ENCODE measurements at regions not wholly inside any gene's neighbourhood (a gene's known extent, or its start where the extent isn't known, plus 50 kb on each side); places are given as distances from the start of the nearest gene placed in this dataset.
"Not testable (repeated sequence)": the region's sequence is repeated elsewhere in the genome, so short reads cannot be mapped to it uniquely, and the experiment has no call there.

- no peak for TF ChIP-seq FOSL1 (IDR thresholded peaks at IDR 0.05; ENCODE audit: low read depth)
- no peak for TF ChIP-seq EGR1 (IDR thresholded peaks at IDR 0.05; ENCODE audit: low read depth)
- no peak for TF ChIP-seq CEBPB (IDR thresholded peaks at IDR 0.05; ENCODE audit: low read depth)
- no peak for TF ChIP-seq CTCF (IDR thresholded peaks at IDR 0.05 in 2 of 3, conservative IDR thresholded peaks at IDR 0.05 in 1 of 3; ENCODE audit: borderline replicate concordance in 1 of 3, insufficient read depth in 1 of 3, low read depth in 2 of 3, low read length in 2 of 3)
- TF ChIP-seq ELF1 (IDR thresholded peaks at IDR 0.05; ENCODE audit: borderline replicate concordance, low read depth), result no peak
- no peak for TF ChIP-seq EZH2phosphoT487 (IDR thresholded peaks at IDR 0.05; ENCODE audit: borderline replicate concordance)
- TF ChIP-seq REST (IDR thresholded peaks at IDR 0.05; ENCODE audit: low read depth), result no peak
- TF ChIP-seq ZBTB33 (IDR thresholded peaks at IDR 0.05; ENCODE audit: extremely low read depth, insufficient replicate concordance, low read length), result no peak
- TF ChIP-seq SP1 (IDR thresholded peaks at IDR 0.05; ENCODE audit: low read depth), result no peak
- TF ChIP-seq JUND (IDR thresholded peaks at IDR 0.05), result no peak
- TF ChIP-seq EZH2 (IDR thresholded peaks at IDR 0.05), result no peak
- no peak for TF ChIP-seq SRF (IDR thresholded peaks at IDR 0.05; ENCODE audit: low read depth)
- RAD21 ChIA-PET (ENCODE audit: low non-redundant PET in 1 of 2, low total read pairs in 2 of 2, uncharacterized antibody in 2 of 2, unreplicated experiment in 2 of 2), result no interaction called here
- no TSS peak for BruUV-seq (replicated peaks)
Observed at GRCh38 chr18:22601481-22601880, 183.8 kb upstream of the CTAGE1 start.

GRCh38 chr18:22602456-22602855, 184.7 kb upstream of the CTAGE1 start:
- BruUV-seq (replicated peaks); RAD21 ChIA-PET (ENCODE audit: low non-redundant PET in 1 of 2, low total read pairs in 2 of 2, uncharacterized antibody in 2 of 2, unreplicated experiment in 2 of 2); DNase-seq (ENCODE audit: low read depth, low spot score): not testable (repeated sequence)

More at GRCh38 chr18:22601481-22601880, 183.8 kb upstream of the CTAGE1 start:
- H3K27ac ChIP-seq (ENCODE audit: low read depth, low read length), result no peak overlapping the region
- H3K9ac ChIP-seq (ENCODE audit: low read length), result no peak overlapping the region
- no peaks in the 10 kb centered on the region for H4K20me1 ChIP-seq (ENCODE audit: insufficient read depth)
- no peak for ATAC-seq
- intact Hi-C loops (cut with micrococcal nuclease), result no loop called here
- no peaks in the 10 kb centered on the region for H3K27me3 ChIP-seq (ENCODE audit: insufficient read depth, low read length)
- no peak overlapping the region for H3K4me2 ChIP-seq (ENCODE audit: low read length)
- no peaks in the 10 kb centered on the region for H3K9me2 ChIP-seq (ENCODE audit: insufficient read depth)
- CTCF ChIA-PET, result no interaction called here
- H3K4me3 ChIP-seq (replicated peaks in 1 of 2; ENCODE audit: low read depth in 1 of 2, low read length in 2 of 2), result no peak overlapping the region
- no peak for DNase-seq (ENCODE audit: low read depth, low spot score)
- no peaks in the 10 kb centered on the region for H3K9me3 ChIP-seq (ENCODE audit: control insufficient read depth in 1 of 2, insufficient read depth in 1 of 2, low read depth in 1 of 2, low read length in 2 of 2)
- H3K4me1 ChIP-seq (ENCODE audit: control insufficient read depth in 1 of 2, insufficient read depth in 2 of 2, low read length in 2 of 2), result no peaks in the 10 kb centered on the region
- no peaks in the 10 kb centered on the region for H3K36me3 ChIP-seq (ENCODE audit: control insufficient read depth in 1 of 2, insufficient read depth in 2 of 2, low read length in 2 of 2)
- H2AFZ ChIP-seq (ENCODE audit: low read depth, low read length, poor library complexity, severe bottlenecking), result no peak overlapping the region
- no peaks in the 10 kb centered on the region for H3K79me2 ChIP-seq (ENCODE audit: insufficient read depth, low read length)
- POLR2A ChIA-PET, result no interaction called here

More at GRCh38 chr18:22602456-22602855, 184.7 kb upstream of the CTAGE1 start:
- ATAC-seq; H3K4me2 ChIP-seq (ENCODE audit: low read length); H4K20me1 ChIP-seq (ENCODE audit: insufficient read depth); H3K27me3 ChIP-seq (ENCODE audit: insufficient read depth, low read length); intact Hi-C loops (cut with micrococcal nuclease); H3K79me2 ChIP-seq (ENCODE audit: insufficient read depth, low read length); H3K9me2 ChIP-seq (ENCODE audit: insufficient read depth); H3K9me3 ChIP-seq (ENCODE audit: control insufficient read depth in 1 of 2, insufficient read depth in 1 of 2, low read depth in 1 of 2, low read length in 2 of 2); H3K4me3 ChIP-seq (replicated peaks in 1 of 2; ENCODE audit: low read depth in 1 of 2, low read length in 2 of 2); CTCF ChIA-PET; H3K9ac ChIP-seq (ENCODE audit: low read length); H3K4me1 ChIP-seq (ENCODE audit: control insufficient read depth in 1 of 2, insufficient read depth in 2 of 2, low read length in 2 of 2); POLR2A ChIA-PET; H2AFZ ChIP-seq (ENCODE audit: low read depth, low read length, poor library complexity, severe bottlenecking); H3K36me3 ChIP-seq (ENCODE audit: control insufficient read depth in 1 of 2, insufficient read depth in 2 of 2, low read length in 2 of 2); H3K27ac ChIP-seq (ENCODE audit: low read depth, low read length): not testable (repeated sequence)

All from HCT116 (cell line).